Tongue (tissue), 1 donor: ENCODE measurements at regions not wholly inside any gene's neighbourhood (a gene's known extent, or its start where the extent isn't known, plus 50 kb on each side); places are given as distances from the start of the nearest gene placed in this dataset.
"Not testable (repeated sequence)": the region's sequence is repeated elsewhere in the genome, so short reads cannot be mapped to it uniquely, and the experiment has no call there.

Source experiments
- DNase-seq: peaks from one replicate; pipeline ENCODE4 v3.0.0-alpha.2; 2015

- DNase-seq = no peak
Observed at GRCh38 chr14:100421756-100422470, 98.8 kb downstream of the SLC25A47 start.

DNA sequence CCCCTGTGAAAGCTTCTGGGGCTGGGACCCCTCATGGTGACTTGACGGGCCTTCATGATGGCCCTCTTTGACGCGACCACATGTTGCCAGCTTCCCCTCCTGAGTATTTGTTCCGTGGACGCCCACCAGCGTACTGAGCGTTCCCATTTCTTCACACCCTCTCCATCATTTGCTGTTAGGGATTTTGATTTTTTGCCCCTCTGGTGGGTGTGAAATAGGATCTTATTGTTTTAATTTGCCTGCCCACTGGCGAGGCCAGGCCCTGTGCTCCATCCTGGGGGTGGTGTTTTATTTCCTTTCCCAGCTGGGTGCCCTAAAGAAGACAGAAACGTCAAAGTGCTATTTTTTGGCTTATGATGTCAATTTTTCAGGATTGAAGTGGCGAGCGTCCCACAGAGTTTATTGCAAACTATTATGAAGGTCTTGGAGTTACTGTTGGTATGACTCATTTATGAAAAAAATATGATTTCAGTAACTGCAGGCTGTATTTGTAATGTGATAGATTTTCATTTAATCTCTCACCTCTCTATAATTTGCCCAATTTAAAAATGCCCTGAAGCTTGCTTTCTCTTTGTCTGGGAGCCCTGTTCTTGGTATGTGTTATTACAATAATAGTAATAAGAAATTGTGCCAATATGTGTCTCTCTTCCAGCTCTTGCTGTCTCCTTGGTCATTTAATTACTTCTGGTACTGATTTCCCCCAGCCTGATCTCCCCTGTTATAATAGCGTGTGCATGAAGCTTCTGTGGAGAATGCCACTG lies 99.6 kb downstream of the SLC25A47 start:
- no peak for DNase-seq

DNA sequence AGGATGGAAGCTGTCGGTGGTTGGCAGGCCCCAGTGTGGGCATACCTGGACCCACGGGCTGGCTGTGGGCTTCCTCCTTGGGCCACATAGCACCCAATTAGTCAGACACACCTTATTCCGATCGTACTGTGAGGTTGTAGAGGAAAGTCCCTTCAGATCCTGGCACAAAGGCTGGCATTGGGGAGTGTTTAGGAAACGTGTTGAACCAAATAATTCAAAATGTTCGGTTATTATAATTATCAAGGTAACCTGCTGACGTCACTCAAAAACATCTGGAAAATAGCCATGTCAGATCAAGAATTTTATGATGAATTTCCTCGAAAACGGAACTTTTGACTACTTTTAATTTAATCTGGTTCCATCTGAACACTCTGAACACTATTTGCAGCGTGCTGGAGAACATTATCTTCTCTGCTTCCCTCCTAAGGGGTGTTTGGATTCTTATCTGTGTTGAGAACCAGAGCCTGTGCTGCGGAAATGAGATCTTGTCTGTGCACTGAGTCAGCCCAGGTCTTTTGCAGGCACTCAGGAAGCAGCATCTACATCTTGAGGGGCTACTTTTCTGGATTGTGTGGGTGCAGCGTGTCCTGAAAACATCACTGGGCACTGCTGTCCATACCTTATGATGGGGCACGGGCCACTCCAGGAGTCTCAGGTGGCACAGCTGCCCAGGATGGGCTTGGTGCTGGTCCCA lies 100.3 kb downstream of the SLC25A47 start:
- no peak for DNase-seq

DNA sequence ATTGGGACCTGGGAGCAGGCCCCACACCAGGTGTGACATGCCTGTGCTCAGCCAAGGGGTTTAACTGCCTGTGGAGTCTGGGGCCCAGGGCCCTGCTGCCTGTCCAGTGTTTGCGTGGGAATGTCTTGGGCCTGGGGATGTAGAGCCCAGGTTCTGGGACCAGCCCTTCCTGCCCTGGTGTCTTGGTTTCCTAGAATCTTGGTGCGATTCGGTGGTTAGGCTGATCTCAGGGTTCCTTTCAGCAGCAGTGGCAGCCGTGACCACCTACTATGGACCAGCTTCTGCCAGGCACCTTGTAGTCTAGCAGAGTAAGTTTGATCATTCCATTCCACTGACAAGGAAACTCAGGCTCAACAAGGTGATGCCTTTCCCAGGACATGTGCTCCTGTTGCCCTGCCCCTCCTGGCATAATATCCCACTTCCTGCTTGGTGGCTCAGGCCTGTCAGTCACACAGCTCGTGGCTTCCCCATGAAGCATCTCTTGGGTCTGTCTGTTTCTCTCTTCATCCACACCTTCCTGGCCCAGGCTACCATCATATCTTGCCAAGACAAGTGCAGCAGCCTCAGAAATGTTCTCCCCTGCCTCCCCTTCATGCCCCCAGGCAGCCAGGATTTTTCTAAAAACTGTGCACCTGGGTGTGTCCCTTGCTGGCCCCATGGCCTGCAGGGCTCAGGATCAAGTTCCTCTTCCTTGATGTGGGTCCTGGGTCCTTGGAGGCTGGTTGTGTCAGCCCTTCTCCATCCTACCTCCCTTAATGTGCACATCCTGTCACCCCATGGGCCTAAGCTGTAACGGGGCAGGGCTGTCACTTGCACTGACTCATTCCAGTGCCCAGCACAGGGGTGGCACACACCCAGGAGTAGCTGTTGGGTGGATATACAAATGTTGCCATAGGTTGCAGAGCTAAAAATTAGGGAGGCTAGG lies 101.6 kb downstream of the SLC25A47 start:
- DNase-seq = no peak

DNA sequence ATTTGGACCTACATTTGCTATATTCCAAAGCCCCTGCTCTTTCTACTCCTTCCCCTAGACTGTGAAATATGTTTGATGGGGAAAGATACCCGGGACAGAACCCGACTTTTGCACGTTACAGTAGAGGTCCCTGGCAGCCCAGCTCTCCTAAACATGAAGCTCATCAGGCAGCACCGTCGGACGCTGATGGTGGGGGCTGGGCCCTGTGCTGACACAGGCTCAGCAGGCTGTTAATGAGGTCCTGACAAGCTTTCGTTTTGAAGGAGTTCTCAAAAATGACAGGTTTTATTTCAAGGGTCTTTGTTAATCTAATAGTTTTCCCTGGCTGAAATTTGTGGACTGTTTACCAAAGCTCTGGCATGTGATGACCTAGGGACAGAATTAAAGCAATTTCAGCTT lies 102.3 kb downstream of the SLC25A47 start:
- no peak for DNase-seq

- no peak for DNase-seq
Observed at GRCh38 chr14:100426314-100426713, 103.2 kb downstream of the SLC25A47 start.

- no peak for DNase-seq
Observed at GRCh38 chr14:100427166-100427565, 104.0 kb downstream of the SLC25A47 start.

- no peak for DNase-seq
Observed at GRCh38 chr14:100428727-100429126, 105.6 kb downstream of the SLC25A47 start.

DNA sequence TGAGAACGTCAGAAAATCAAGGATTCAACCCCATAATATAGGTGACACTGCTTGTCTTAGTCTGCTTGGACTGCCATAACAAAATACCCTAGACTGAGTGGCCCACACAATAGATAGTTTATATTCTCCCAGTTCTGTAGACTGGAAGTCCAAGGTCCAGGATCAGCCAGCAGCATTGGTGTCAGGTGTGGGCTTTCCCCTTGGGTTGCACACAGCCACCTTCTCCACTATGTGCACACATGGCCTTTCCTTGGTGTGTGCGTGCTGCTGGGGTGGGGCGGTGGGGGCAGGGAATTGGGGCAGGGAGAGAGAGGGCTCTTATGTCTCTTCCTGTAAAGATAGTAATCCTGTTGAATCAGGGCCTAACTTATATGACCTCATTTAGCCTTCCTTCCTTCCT lies 106.4 kb downstream of the SLC25A47 start:
- DNase-seq = no peak

DNA sequence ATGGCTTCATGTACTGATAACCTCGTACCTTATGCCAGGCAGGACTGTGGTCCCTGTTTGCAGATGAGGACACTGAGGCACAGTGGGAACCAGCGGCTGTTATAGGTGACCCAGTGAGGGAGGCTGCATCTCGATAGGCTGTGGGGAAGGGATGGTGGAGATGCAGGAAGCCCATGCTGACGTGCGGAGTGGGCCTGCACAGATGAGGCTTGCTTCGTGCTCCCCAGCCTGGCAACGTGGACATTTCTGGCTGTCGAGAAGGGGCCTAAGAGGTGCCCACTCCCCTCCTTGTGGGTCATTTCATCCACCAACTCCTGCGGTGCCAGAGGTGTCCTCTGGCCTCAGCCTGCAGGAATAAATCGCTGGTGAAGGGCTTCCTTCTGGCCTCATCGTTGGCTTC lies 107.4 kb downstream of the SLC25A47 start:
- no peak for DNase-seq

GRCh38 chr14:100431461-100431860 lies 108.3 kb downstream of the SLC25A47 start:
- DNase-seq = not testable (repeated sequence)

DNA sequence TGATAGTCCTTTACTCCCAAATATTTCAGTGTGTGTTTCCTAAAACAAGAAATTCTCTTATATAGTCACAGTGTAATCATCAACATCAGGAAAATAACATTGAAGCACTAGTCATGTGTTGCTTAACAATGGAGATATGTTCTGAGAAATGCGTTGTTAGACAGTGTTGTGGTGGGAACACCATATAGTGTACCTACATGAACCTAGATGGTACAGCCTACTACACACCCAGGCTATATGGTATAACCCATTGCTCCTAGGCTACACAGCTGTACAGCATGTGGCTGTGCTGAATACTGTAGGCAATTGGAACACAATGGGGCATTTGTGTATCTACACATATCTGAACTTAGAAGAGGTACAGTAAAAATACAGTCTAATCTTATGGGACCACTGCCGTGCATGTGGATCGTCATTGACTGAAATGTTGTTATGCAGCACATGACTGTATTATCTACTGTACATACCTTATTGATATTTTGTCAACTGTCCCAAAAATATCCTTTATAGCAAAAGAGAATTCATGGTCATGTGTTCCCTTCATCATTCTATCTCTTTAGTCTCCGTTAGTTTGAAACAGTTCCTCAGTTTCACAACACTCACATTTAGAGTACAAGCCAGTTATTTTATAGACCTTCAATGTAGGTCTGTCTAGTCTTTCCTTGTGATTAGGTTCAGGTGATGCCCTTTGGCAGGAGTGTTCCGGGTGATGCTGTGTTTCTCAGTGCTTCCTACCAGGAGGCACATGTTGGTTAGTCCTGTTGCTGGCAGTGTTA lies 109.7 kb downstream of the SLC25A47 start:
- DNase-seq = no peak

DNA sequence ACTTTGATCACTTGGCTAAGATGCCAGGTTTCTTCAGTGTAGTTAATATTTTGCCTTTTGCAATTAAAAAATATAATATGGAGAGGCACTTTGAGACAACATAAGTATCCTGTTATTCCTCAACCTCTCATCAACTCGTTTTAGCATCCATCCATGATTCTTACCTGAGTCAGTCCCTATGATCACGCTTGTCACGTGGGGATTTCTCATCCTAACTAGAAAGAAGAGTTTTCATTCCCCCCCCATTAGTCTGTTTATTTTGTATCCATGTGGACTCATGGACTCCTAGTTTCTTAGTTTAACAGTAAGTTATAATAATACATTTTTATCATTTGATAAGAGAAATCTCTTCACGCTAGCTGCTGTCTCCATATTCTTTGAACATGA lies 110.3 kb downstream of the SLC25A47 start:
- DNase-seq = no peak

- DNase-seq = no peak
Observed at GRCh38 chr14:100434033-100434601, 111.0 kb downstream of the SLC25A47 start.

DNA sequence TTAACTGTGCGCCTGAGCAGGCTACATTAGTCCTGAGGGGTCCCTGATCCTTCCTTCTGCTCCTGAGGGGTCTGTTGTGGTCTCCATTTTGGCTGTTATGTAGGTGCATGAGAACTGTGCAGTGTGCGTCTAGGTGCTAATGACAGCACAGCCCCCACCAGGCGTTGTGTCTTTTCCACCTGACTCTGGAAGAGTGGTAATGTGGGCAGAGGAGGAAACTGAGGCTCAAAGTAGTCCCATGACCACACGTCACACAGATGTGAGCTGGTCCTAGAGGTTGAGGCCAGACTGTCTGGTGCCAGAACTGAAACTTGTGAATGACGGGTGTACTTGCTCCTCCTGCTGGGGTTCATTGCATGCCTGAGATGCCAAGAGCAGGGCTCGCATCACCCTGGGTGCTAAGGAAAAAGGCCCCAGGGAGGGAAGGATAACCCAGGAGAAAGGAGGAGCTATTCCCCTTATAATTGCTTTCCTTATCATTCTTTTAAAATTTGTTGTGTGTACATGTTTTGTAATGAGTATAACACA lies 111.8 kb downstream of the SLC25A47 start:
- DNase-seq = no peak

- DNase-seq = no peak
Observed at GRCh38 chr14:100435459-100435858, 112.3 kb downstream of the SLC25A47 start.

GRCh38 chr14:100436745-100437406 lies 113.7 kb downstream of the SLC25A47 start:
- peak; percentile 8 for DNase-seq

DNA sequence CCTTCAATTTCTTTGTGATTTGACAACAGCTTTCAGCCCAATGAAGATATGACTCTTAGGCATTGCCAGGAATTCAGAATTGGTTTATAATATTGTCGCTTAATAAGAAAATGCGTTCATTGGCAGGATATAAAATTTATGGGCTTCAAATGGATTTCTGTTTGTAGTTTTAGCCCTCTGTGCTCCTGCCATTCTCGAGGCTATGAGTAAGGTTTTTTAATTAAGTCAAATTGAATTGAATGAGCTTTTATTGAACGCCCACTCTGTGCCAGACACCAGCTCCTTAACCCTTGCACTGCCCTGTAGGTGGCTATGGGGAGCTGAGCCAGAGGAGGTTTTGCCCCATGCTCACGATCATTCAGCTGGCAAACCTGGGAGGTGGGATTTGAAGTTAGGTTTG lies 115.1 kb downstream of the SLC25A47 start:
- DNase-seq = no peak

DNA sequence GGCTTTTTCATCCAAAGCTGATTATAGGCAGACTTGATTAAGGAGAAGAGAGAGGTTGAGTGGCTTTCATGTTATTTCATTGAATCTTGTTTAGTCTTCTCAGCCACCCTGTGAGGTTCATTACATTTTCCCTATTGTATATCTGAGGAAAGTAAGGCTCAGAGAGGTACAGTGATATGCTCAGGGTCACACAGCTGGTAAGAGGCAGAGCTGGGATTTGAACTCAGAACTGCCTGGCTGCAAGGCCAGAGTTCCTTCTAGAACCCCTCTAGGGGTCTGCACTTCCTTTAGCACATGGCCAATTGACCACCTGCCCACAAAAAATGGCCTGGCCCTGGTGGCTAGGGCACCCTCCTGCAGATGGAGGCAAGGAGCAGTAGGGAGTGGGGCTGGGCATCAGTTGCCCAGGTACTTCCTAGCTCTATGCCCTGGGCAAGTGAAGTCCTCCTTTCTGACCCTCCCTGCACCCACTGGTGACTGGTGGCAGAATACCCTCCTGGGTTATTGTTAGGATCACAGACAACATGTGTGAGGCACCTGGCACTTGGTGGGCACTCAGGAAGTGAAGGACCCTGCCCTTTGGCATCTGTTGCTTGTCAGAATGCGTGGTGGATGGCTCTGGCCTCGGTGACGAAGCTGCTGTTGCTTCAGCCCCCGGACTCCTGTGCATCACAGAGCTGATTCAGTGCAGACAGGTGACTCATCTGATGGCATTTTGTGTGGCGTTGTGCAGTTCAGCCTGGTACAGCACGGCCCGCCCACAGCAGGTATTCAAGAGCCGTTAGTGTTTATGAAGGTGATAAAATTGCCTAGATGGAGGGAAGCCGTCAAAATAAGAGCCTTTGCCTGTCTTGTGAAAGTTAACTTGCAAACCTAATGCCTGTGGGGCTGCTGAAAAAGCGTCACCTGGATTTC lies 115.8 kb downstream of the SLC25A47 start:
- no peak for DNase-seq
